A673 (cell line): ENCODE measurements at regions not wholly inside any gene's neighbourhood (a gene's known extent, or its start where the extent isn't known, plus 50 kb on each side); places are given as distances from the start of the nearest gene placed in this dataset.

Experiments used
- BruUV-seq: library from RNA; stranded (reverse); fragments of 400-500 nt; replicated peaks from 2 replicates; lab custom pipeline; 2021; lab: Mats Ljungman, UMichigan
- CTCF ChIA-PET: fragments of 300-600 bp; sonication (Branson Sonifier 250); formaldehyde crosslinking; loops from one replicate; lab custom pipeline; 2022; ENCODE audit warnings: antibody characterized with exemption; lab: Charles Lee
- POLR2A ChIA-PET: fragments of 300-600 bp; sonication (Branson Sonifier 250); formaldehyde crosslinking; loops from one replicate; lab custom pipeline; 2022; ENCODE audit warnings: antibody characterized with exemption; ENCODE audit not compliant: low non-redundant PET; lab: Charles Lee
- DNase-seq: peaks from one replicate; pipeline ENCODE4 v3.0.0-alpha.2; 2015; ENCODE audit warnings: low spot score
- H3K27ac ChIP-seq: fragments of 200-600 bp; sonication (generic); 2 replicates; pipeline ENCODE4 v1.5.1; 2016; ENCODE audit warnings: mixed run types, low read depth, mild to moderate bottlenecking, mixed read lengths, antibody characterized with exemption, low read length; ENCODE audit not compliant: poor library complexity, severe bottlenecking
- H3K27me3 ChIP-seq: fragments of 200-600 bp; sonication (generic); replicated peaks from 2 replicates; pipeline ENCODE4 v1.6.1; 2017; ENCODE audit warnings: mixed run types, low read depth, mild to moderate bottlenecking, mixed read lengths, antibody characterized with exemption, low read length; ENCODE audit not compliant: insufficient read depth, poor library complexity
- H3K36me3 ChIP-seq: fragments of 200-600 bp; sonication (generic); 2 replicates; pipeline ENCODE4 v1.6.1; 2016; ENCODE audit warnings: mixed run types, mild to moderate bottlenecking, mixed read lengths, antibody characterized with exemption, low read length; ENCODE audit not compliant: insufficient read depth, poor library complexity, severe bottlenecking
- H3K4me1 ChIP-seq: fragments of 200-600 bp; sonication (generic); 2 replicates; pipeline ENCODE4 v1.6.1; 2017; ENCODE audit warnings: mixed run types, mild to moderate bottlenecking, mixed read lengths, antibody characterized with exemption, low read length; ENCODE audit not compliant: insufficient read depth, poor library complexity, severe bottlenecking
- H3K4me3 ChIP-seq: fragments of 200-600 bp; sonication (generic); 2 replicates; pipeline ENCODE4 v1.5.1; 2016; ENCODE audit warnings: low read depth, mixed run types, mild to moderate bottlenecking, mixed read lengths, low read length; ENCODE audit not compliant: poor library complexity, severe bottlenecking
- H3K9me3 ChIP-seq: fragments of 200-600 bp; sonication (generic); 2 replicates; pipeline ENCODE4 v1.6.1; 2016; ENCODE audit warnings: mixed run types, low read depth, mild to moderate bottlenecking, mixed read lengths, antibody characterized with exemption, low read length; ENCODE audit not compliant: poor library complexity, severe bottlenecking
- EZH2 ChIP-seq: fragments of 200-600 bp; sonication (generic); IDR thresholded peaks from 2 replicates; pipeline ENCODE4 v1.6.1; 2017; ENCODE audit warnings: borderline replicate concordance, low read depth, mild to moderate bottlenecking, mixed read lengths, antibody characterized with exemption, low read length; ENCODE audit not compliant: poor library complexity, severe bottlenecking
- intact Hi-C: fragments of 100-400 bp; cut with micrococcal nuclease; formaldehyde crosslinking; loops from one replicate; pipeline ENCODE4 v1.10.0; 2022; ENCODE audit not compliant: unreplicated experiment
- TF ChIP-seq, protein P1 (sequence below): fragments of 300-800, 200-600 bp; sonication (generic); conservative IDR thresholded peaks from 2 replicates; pipeline ENCODE4 v1.5.1; 2017; ENCODE audit warnings: low read depth, mild to moderate bottlenecking, antibody characterized with exemption, low read length, moderate library complexity, mixed read lengths

- intact Hi-C loops, result no loop called here
- H3K27ac ChIP-seq, result no peak overlapping the region
- DNase-seq, result no peak
- POLR2A ChIA-PET, result no interaction called here
- no TSS peak for BruUV-seq
- CTCF ChIA-PET, result no interaction called here
- H3K27me3 ChIP-seq, result peaks cover 45% of the 10 kb centered on the region
- TF ChIP-seq, protein P1, sequence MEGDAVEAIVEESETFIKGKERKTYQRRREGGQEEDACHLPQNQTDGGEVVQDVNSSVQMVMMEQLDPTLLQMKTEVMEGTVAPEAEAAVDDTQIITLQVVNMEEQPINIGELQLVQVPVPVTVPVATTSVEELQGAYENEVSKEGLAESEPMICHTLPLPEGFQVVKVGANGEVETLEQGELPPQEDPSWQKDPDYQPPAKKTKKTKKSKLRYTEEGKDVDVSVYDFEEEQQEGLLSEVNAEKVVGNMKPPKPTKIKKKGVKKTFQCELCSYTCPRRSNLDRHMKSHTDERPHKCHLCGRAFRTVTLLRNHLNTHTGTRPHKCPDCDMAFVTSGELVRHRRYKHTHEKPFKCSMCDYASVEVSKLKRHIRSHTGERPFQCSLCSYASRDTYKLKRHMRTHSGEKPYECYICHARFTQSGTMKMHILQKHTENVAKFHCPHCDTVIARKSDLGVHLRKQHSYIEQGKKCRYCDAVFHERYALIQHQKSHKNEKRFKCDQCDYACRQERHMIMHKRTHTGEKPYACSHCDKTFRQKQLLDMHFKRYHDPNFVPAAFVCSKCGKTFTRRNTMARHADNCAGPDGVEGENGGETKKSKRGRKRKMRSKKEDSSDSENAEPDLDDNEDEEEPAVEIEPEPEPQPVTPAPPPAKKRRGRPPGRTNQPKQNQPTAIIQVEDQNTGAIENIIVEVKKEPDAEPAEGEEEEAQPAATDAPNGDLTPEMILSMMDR, result no peak
- TF ChIP-seq EZH2, result no peak
- no peak overlapping the region for H3K4me3 ChIP-seq
- H3K9me3 ChIP-seq, result no peaks in the 10 kb centered on the region
- no peaks in the 10 kb centered on the region for H3K36me3 ChIP-seq
- no peaks in the 10 kb centered on the region for H3K4me1 ChIP-seq
These were observed 92.4 kb upstream of the ERG start for GRCh38 chr21:38590449-38591217.

- no peaks in the 10 kb centered on the region for H3K36me3 ChIP-seq
- BruUV-seq, result no TSS peak
- ChIA-PET POLR2A (no interaction called here), CTCF (no interaction called here)
- peaks cover 46% of the 10 kb centered on the region for H3K27me3 ChIP-seq
- DNase-seq, result no peak
- no peak overlapping the region for H3K27ac ChIP-seq
- H3K4me1 ChIP-seq, result no peaks in the 10 kb centered on the region
- H3K9me3 ChIP-seq, result no peaks in the 10 kb centered on the region
- intact Hi-C loops, result no loop called here
- H3K4me3 ChIP-seq, result no peak overlapping the region
- no peak for TF ChIP-seq EZH2
- TF ChIP-seq, protein P1, result no peak
These were observed 92.9 kb upstream of the ERG start for GRCh38 chr21:38591218-38591537.

- Histone ChIP-seq H3K9me3 (no peaks in the 10 kb centered on the region), H3K27ac (no peak overlapping the region), H3K4me3 (no peak overlapping the region), H3K27me3 (peaks cover 87% of the 10 kb centered on the region), H3K36me3 (no peaks in the 10 kb centered on the region), H3K4me1 (no peaks in the 10 kb centered on the region)
- intact Hi-C loops, result no loop called here
- no TSS peak for BruUV-seq
- CTCF ChIA-PET, result no interaction called here
- no peak for TF ChIP-seq EZH2
- TF ChIP-seq, protein P1, result no peak
- POLR2A ChIA-PET, result no interaction called here
- no peak for DNase-seq
These were observed 98.2 kb upstream of the ERG start for GRCh38 chr21:38596264-38597042.
